ENCODE measurements at regions not wholly inside any gene's neighbourhood (a gene's known extent, or its start where the extent isn't known, plus 50 kb on each side); places are given as distances from the start of the nearest gene placed in this dataset.
"Not testable (repeated sequence)": the region's sequence is repeated elsewhere in the genome, so short reads cannot be mapped to it uniquely, and the experiment has no call there.

DNA sequence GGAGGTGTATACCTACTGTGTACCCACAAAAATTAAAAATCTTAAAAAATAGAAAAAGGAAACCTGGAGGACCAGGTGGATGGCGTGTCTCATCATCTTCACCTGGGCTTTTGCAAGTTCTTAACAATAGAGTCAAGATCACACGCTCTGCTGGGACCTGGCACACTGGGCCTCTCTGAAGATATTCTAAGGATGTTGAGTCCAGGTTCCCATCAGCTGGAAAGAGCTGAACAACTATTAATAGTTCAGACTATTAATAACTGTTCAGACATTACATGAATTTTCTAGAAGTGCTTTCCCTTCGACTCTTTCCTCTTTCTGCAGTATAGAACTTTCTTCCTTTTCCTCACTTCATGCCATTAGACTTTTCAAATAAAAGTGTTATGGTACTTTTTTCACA lies 320.2 kb upstream of the IL12A start:
- no peak for DNase-seq

DNA sequence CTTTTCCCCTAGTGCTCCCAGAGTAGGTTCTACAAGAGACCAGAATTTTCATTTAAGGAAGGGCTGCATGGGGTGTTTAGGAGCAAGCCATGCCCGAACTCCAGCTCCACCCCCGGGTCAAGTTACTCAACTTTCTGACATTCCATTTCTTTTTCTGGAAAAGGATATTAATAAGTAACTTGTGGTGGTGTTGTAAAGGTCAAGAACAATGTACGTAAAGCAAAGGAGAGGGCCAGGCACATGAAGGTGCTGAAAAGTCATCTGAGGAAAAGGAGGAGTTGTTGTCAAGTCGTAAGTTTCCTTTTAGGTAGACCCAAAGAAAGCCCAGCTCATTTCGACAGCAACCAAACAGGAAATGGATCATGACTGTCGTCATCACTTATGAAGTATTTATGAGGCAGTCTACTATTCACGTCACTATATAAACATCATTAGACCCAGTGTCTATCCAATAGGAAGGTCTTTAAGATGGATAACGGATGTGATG lies 319.6 kb upstream of the IL12A start:
- no peak for DNase-seq

DNA sequence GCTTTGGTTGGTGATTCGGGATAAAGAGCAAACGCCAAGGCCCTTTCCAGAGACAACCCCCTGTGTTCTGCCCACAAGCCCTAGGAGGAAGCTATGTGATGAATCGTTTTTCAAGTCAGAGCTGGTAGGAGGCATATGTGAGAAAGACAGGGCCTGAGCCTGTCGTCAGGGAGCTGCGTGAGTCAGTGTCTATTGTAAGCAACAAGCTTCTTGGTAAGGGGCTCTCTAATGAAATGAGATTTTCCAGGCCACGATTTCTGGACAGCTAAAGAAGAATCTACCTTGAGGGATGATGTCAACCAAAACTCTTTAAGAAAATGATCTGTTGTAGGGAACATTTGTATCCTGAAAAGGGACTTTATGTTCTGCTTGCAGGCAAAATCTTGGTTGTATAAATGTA lies 318.9 kb upstream of the IL12A start:
- DNase-seq, result no peak

DNA sequence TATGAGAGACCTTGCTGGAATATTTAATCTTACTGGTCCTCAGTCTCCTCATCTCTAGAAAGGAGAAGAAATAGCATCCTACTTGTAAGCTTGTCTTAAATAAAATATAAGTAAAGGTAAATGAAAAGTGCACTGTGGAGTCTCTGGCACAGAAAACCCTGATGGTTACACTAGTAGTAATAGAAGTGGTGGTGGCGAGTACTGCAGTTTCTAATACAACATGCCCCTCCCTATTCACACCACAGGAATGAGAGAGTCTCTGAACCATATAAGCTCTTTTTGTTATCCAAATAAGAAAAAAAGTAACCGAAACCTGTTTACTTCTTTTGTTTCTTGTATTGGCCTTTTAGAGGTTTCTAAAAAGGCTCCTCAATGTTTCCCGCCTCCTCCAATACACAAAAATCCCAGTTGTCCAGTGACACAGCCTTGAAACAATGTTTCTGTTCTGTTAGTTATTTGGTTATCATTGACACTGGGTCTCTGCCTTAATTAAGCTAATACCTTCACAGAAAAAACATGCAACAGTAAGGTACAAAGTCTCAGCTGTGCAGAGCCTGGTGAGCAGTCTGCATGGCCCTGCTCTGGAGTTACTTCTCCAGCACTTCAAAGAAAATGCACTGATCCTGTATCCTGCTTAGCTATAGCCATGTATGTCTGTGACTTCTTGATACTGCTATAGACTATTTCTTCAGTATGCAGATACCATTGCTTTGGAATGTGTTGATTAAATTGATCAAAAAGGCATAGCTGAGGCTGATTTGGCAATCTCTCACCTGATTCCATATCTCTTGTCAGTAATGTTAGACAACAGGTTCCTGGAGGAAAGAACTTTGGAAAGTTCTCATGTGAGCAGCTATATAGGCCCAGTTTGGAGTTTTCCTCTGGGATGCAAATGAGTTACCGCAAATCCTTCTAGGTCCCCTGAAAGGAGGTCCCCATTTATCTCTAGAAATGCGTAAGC lies 315.6 kb upstream of the IL12A start:
- no peak for DNase-seq

DNA sequence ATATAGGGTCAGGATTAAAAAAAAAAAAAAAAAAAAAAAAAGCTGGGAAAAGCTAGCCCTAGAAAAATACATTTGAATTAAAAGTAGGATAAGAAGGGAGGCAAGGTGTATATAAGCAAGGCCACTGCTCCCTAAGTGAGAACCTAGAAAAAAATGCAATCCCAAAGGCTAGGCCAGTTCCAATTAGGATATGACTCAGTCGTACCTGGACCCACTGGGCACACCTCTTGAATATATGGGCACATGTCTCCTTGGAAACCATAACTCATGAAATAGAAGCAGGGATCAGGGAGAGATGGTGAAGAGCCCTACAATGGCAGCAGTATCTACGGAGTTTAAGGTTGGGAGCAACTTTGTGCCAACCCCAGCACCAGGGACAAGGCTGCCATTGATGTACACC lies 314.1 kb upstream of the IL12A start:
- DNase-seq, result no peak

DNA sequence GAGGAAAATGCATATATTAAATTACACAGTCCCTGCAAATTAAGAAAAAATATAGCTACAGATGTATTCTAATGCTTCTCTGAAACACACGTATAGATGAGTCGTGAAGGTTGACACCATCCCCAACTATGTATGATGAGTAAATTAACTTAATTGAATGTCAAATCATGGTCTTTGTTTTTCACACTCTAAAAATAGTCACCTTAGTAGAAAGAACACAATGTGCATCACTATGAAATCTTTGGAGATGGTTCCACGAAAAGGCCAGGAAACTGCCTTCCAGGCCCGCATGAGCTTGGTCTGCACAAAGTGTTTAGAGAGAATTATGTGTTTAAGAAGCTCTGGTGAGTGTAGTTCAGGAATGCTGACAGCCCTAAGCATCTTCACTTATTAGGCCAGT lies 313.4 kb upstream of the IL12A start:
- DNase-seq, result no peak

DNA sequence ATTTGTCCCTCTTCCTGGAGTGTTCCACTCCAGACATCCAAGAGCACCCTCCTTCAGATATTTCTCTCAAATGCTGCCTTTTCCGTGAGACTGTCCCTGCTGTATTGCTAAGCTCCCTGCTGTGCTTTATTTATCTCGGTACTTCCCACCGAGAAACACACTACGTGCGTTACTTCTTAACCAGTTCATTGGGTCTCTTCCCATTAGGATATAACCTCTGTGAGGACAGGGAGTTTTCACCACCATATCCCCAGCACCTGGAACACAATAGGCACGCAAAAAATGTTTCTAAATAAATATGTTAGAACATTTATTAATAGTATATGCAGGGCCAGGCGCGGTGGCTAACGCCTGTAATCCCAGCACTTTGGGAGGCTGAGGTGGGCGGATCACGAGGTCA lies 308.7 kb upstream of the IL12A start:
- no peak for DNase-seq

DNA sequence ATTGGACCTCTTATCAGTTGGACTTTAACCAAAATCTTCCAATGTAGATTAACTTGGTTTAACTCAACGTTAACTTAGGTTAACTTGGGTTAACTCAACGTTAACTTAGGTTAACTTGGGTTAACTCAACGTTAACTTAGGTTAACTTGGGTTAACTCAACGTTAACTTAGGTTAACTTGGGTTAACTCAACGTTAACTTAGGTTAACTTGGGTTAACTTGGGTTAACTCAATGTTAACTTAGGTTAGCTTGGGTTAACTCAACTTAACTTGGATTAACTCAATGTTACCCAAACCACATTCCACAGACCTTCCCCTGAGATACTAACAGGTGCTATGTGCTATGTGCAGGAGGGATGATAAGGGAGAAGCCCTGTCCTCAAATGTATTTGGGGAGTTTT lies 306.9 kb upstream of the IL12A start:
- not testable (repeated sequence) for DNase-seq

DNA sequence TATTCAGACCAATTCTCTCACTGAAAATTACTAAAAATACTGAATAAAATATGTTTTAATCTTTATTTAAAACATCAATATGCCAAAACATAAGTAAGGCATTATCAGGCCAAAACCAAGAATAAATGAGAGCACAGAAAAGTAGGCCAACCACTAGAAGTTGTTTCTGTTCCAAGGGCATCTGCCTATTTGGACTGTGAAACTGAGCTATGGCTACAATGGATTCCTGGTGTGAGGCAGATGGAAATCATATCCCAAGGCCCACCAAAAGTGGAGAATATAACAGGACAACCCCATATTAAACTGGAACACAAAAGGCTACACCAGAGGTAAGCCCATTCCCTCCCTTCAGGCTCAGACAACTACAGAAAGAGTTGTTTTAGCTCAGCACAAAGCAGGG lies 302.8 kb upstream of the IL12A start:
- no peak for DNase-seq

DNA sequence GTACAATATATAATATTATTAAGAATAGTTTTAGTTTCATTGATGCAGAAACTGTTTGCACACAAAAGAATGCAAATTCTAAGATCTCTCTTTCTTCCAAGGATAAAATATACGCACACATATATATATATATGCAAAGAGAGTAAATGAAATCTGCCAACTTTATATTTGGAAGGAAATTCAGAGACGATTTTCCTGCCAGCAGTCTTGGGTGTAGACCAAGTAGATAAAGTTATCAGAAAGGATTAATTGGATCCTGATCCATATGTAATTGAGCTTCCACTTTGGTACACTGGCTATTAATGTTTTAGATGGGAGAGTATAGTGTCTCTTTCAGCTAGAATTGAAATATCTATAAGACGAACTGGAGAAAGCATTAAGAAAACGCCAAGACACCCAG lies 295.4 kb upstream of the IL12A start:
- DNase-seq, result no peak

DNA sequence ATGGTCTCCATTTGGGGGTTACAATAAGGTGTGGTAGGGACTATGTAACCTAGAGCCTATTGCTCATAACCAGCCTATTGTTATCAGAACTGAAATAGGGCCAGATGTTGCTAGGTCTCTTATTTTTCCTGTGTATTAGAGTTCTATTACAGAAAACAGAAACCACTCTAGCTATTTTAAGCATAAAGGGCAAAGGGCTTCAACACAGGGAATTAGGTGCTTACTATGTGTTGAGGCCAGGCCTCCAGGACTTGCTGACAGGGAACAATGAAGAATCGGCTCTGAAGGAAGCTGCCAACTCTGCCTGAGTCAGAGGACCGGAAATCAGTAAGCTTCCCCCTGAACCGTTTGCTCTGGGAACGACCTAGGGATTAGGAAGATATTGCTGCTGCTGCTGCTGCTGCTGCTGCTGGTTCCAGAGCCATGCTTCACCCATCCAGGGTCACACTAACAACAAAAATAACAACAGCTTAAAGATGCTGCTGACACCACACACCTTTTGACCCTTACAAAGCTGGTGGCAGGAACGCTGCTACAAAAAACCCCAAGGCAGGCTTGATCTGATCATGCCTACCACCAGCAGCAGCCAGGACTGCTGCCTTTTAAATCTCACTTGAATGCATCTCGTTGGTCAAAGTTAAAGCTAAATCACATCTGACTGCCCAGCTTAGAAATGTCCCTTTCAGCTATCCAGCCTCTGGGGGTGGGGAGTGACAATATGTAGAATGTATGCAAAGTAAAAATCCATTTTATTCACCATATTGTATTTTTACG lies 276.9 kb upstream of the IL12A start:
- no peak for DNase-seq

DNA sequence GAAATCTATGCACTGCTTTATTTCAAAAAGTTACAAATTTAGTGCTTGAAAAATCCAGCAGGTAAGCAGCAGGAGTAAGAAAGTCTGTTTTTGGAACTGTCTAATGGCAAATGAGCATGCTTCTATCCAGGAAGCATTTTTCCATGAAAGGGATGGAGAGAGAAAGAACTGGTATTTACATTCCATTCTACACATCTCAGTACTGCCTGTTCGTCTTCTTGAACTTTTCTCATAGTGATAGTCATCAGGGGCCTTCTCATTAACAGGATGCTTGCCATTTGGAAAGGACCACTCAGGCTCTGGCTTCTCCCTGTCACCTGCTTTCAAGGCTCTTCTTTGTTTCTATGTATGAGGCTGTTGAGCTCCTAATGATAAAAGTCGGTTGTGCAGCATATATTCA lies 267.3 kb upstream of the IL12A start:
- DNase-seq, result no peak

DNA sequence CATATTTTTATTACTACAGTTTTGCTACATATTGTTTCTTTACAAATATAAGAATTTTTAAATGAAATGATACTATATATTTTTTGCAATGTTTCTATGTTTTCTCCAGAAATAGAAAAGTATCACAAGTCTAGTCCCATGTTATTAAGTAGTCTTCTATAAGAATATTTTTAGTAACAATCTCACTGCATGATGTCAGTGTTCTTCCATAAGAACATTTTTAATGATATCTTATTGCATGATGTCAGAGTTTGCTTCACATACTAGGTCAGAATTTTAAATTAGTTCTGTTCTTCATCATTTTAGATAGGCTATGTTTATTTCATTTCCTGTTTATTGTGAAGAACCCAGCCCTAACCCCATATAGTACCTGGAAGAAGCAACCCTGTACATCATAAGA lies 265.3 kb upstream of the IL12A start:
- no peak for DNase-seq

DNA sequence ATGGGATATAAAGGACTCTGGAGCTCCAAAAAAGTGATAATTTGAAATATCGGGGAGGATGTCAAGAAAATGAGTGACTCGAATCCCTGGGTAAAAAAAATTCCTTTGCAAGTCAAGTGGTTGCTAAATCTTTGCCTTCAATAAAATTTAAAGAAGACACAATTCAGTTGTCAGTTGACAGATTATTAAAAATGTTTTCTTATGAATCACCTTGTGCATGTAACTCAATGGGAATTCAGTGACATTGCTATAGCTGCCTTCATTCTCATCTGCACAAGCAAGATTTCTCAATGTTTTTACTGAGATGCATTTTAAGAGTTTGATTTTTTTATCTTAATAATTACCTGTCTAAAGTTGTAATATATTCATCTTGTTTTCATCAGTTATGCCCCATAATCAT lies 264.0 kb upstream of the IL12A start:
- DNase-seq, result no peak

DNA sequence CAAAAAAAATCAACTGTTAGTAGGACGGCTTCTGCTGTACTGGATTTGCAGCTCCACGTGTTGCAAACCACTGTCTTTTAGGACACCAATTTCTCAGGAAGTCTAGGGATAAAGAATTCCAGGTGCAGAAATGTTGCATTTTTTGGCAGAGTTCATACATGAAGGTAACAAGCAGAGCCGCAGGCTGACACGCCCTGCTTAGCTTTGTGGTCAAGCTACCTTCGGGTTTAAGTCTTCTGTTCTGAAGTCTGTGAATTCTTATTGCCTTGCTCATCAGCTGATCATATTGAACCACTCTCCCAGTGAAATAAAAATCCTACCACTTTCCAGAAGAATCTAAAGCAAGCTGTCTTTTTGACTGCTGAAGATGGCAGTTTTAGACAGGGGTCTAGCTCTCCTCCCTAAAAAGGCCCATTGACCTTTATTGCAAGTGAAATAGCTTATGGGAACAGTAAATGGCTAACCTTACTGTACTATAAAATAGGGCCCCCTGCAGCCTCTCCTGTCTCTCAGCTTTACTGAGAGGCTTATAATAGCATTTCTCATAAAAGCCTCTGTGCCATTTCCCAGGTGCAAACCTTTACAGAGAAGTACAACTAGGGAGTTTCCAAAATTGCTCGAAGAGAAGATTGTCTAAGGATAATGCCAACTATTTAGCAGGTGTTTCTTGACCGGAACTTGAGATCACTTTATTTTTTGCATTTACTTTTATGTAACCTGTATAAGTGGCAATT lies 262.2 kb upstream of the IL12A start:
- no peak for DNase-seq

DNA sequence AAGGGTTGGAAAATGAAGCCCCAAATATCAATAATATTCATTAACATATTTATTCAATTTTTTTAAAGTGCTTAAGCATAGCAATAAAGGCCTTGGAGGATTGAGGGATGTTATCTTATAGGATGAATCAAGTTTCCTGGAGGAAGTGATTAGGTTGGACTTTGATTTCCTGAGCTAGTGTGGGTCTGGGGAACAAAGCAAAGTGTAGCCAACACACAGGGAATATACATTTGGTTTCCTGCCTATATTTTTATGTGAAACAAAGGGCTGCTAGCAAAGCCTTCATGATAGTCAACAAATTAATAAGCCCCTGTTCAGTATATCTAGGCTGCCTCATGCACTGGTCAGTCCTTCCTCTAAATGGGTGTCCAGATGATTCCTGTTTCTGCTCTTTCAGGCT lies 261.1 kb upstream of the IL12A start:
- DNase-seq, result no peak

DNA sequence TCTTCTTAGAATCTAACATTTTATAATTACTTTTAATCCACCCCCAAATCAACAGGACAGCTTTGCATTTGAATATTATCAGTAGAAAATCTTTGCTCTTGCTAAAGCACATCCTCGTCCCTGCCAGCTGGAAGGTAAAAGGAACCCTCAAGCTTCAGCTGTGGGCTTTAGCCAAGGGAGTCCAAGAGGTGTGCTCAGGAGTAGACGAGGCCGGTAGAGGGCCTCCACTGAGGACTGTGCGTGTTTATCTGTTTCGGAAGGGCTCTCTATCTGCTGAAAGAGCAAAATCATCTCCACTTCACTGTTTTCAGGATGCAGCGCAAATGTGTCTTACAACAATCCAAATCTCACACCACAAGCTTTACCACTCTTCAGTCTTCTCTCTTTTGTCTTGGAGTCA lies 257.4 kb upstream of the IL12A start:
- DNase-seq, result no peak

DNA sequence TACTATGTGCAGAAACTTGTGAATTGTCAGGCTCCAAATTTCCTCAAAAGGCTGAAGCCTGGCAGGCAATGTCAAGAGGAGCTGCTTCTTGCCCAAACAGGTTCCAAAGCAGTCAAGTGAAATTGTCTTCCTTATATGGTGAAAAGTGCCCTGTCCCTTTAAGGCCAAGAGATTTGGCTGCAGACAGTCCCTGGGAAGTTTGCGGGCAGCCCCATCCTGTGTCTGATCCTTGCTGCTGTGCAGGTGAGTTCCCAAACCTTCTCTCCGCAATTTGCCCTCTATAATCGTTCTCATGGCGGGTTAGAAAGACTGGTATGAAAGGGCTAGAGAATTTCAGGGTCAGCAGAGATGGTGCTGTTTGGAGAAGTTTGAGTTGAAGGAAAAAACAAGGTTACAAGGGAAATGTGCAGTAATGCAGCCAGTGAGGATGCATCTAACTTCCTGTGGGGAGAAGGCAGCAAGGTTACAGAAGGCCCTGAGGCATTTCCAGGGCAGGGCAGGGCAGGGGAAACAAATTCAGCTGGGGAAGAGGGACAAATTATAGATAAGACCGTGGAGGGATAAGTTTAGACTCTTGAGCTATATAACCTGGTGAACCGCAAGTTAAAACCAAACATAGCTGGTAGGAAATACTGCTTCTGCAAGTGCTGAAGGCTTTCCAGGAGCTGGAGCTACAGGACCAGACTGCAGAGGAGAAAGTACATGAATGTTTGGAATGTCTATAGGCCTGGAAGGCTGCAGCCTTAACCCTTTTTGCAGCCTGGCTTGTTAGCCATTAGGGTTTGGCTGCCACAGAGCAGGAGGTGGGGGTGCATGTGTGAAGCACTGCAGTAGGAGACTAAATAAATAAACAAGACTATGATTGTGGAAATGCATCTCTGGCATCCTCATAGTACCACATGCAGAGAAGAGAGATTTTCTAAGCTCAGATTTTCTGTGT lies 256.2 kb upstream of the IL12A start:
- DNase-seq, result no peak

DNA sequence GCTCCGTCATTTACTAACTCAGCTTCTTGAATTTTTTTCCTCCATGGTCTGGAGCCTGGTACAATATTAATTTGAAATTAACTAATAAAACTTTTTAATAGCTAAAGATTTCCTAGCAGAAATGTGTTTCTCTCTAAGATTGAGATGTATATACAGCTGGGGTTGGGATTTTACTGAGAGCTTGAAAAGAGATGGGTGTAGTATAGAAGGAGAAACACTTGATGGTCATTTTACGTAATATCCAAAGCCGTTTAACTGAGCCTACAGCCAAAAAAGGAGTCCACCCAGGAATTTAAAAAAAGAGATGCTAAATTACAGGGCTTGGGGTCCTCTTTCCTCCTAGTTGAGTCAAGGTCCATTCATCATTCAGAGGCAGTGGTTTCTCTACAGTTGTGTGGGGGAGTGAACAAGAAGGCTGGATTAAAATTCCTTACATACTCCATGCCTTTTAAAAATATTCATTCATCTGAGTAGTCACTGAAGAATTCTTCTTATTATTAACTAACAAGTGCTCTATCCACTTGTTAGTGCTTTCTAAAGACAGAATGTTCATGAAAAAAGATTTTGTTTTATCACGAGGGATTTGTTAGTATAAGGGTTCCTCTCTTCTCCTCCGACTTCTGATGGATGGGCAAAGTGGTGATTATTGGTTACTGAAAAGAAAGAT lies 255.3 kb upstream of the IL12A start:
- no peak for DNase-seq

DNA sequence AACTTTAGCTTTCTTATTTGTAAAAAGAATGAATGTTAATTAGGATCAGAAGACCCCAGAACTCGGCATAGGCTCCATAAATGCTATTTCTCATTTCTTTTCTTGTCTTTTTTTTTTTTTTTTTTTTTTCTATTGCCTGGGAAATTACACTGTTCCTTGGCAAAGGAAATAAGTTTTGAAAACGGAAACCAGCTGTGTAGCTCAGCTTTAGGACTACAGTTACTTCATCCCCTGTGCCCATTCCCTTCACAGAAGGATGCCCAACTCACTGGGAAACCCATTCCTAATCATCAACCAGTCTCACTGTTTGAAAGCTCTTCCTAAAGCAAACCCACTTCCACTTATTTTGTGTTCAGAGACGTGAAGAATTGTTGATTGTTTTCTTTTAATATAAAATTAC lies 254.0 kb upstream of the IL12A start:
- DNase-seq, result no peak

DNA sequence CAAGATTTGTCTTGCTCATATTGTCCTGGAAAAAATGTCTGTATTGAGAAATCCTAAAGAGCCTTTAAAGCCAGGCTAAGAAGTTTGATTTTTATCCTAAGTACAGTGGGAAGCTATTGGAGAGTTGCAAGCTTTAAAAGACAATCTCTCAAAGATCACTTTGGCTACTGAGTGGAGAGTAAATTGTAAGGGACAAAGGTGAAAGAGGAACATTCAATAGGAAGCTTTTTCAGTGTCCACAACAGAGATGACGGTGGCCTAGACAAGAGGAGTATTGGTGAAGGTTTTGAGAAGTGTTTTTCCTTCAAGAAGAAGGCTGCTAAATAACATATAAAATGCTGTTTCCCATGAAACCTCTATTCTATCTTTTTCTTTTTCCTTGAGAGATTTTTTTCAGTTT lies 249.5 kb upstream of the IL12A start:
- no peak for DNase-seq

DNA sequence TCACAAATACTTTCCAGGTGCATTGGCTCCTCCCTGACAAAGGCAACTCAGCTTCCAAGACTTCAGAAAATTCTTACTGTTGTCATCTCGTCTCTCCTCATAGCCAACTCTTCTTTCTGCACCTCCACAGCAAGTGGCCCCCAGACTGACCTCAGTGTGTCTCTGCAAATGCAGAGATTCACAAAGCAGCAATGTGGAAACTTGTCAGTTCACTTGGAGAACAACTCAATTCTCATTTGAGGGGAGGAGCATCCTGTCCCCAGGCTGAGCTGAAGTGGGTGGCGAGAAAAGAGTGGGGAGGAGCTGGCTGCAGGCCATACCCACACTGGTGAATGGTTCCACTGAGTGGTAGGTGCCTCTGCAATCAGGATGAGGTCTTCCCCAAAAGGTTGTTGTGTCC lies 248.7 kb upstream of the IL12A start:
- DNase-seq, result no peak

All from NCI-H2107 (cell line).